H1 (cell line): ENCODE measurements at regions not wholly inside any gene's neighbourhood (a gene's known extent, or its start where the extent isn't known, plus 50 kb on each side); places are given as distances from the start of the nearest gene placed in this dataset.

ENCODE experiments used
- EP300 ChIP-seq, 2 experiments: IDR thresholded peaks; 1 replicate in 1 of 2; 2 replicates in 1 of 2; pipeline ENCODE4 v1.6.1; 2011 to 2012; ENCODE audit warnings: low read depth in 2 of 2, low read length in 2 of 2, mild to moderate bottlenecking in 2 of 2, borderline replicate concordance in 1 of 2, inconsistent platforms in 1 of 2, moderate library complexity in 1 of 2
- POU5F1 ChIP-seq: IDR thresholded peaks from 2 replicates; pipeline ENCODE4 v1.6.1; 2011; ENCODE audit warnings: low read depth, mild to moderate bottlenecking, low read length, moderate library complexity
- RFX5 ChIP-seq: IDR thresholded peaks from 2 replicates; pipeline ENCODE4 v1.6.1; 2011; ENCODE audit warnings: low read depth, low read length, improper control_type of control experiment, borderline replicate concordance
- SAP30 ChIP-seq: fragments of 300-600 bp; sonication (generic); IDR thresholded peaks from 2 replicates; pipeline ENCODE4 v1.7.1; 2012; ENCODE audit warnings: low read length, moderate library complexity, mild to moderate bottlenecking, inconsistent platforms; ENCODE audit not compliant: insufficient read depth, insufficient replicate concordance
- SP4 ChIP-seq: IDR thresholded peaks from 2 replicates; pipeline ENCODE4 v1.6.1; 2012; ENCODE audit warnings: low read length, inconsistent platforms
- TAF7 ChIP-seq: optimal IDR thresholded peaks from 2 replicates; pipeline ENCODE3; 2011; ENCODE audit warnings: low read depth, mild to moderate bottlenecking, inconsistent platforms, low read length, moderate library complexity, borderline replicate concordance

GRCh38 chr14:87152693-87153092 is 840.3 kb downstream of the GALC start (continued):
- TF ChIP-seq POU5F1 (no peak), SAP30 (no peak), TAF7 (no peak), RFX5 (no peak), EP300 (IDR thresholded peaks at IDR 0.05; ENCODE audit: borderline replicate concordance in 1 of 2, low read depth in 2 of 2, low read length in 2 of 2) (no peak), SP4 (no peak)
